CD4-positive, alpha-beta memory T cell (primary cell): ENCODE measurements at regions not wholly inside any gene's neighbourhood (a gene's known extent, or its start where the extent isn't known, plus 50 kb on each side); places are given as distances from the start of the nearest gene placed in this dataset.
A peak's percentile ranks its signal among the peaks of the same experiment; 100 is the strongest.

Experiments
- CTCF ChIA-PET: fragments of 350-600 bp; sonication (Branson Sonifier 250); formaldehyde crosslinking; loops from one replicate; lab custom pipeline; 2021; ENCODE audit warnings: inconsistent platforms; ENCODE audit not compliant: partially characterized antibody; lab: Charles Lee
- POLR2A ChIA-PET: fragments of 350-600 bp; sonication (Branson Sonifier 250); formaldehyde crosslinking; loops from one replicate; lab custom pipeline; 2021; ENCODE audit not compliant: partially characterized antibody; lab: Charles Lee
- DNase-seq, 5 donors: peaks; one replicate each; pipeline versions ENCODE4 v3.0.0 to v3.0.0-alpha.2; 2020 to 2022; ENCODE audit warnings: mixed read lengths in 1 of 5
- H3K27ac ChIP-seq: one replicate; pipeline ENCODE4 v1.7.0; 2013; ENCODE audit warnings: low read depth, low read length
- H3K27me3 ChIP-seq: 2 replicates; pipeline ENCODE4 v1.7.0; 2013; ENCODE audit warnings: mild to moderate bottlenecking, low read length, moderate library complexity; ENCODE audit not compliant: insufficient read depth
- H3K36me3 ChIP-seq: 2 replicates; pipeline ENCODE4 v1.7.0; 2013; ENCODE audit warnings: mild to moderate bottlenecking, low read length, moderate library complexity; ENCODE audit not compliant: insufficient read depth
- H3K4me1 ChIP-seq: 2 replicates; pipeline ENCODE4 v1.7.0; 2013; ENCODE audit warnings: mild to moderate bottlenecking, low read length, moderate library complexity; ENCODE audit not compliant: insufficient read depth
- H3K4me3 ChIP-seq, 2 donors: one replicate each; pipeline ENCODE4 v1.7.0; 2013; ENCODE audit warnings: low read length in 2 of 2, mild to moderate bottlenecking in 1 of 2
- H3K9me3 ChIP-seq, 2 donors: one replicate each; pipeline ENCODE4 v1.7.0; 2013; ENCODE audit warnings: low read length in 2 of 2, control low read depth in 1 of 2; ENCODE audit not compliant: control insufficient read depth in 1 of 2
- H3K27ac Mint-ChIP-seq, 7 donors: one replicate each; pipeline ENCODE4 v1.8.0; 2020 to 2021; ENCODE audit warnings: mixed read lengths in 7 of 7, mild to moderate bottlenecking in 6 of 7, inconsistent platforms in 3 of 7, moderate library complexity in 3 of 7
- H3K27me3 Mint-ChIP-seq, 2 donors: one replicate each; pipeline ENCODE4 v1.8.0; 2020 to 2021; ENCODE audit warnings: mixed read lengths in 2 of 2
- H3K36me3 Mint-ChIP-seq, 2 donors: one replicate each; pipeline ENCODE4 v1.8.0; 2020 to 2021; ENCODE audit warnings: mixed read lengths in 2 of 2, inconsistent platforms in 1 of 2, mild to moderate bottlenecking in 1 of 2
- H3K4me1 Mint-ChIP-seq, 4 donors: one replicate each; pipeline ENCODE4 v1.8.0; 2020 to 2021; ENCODE audit warnings: mixed read lengths in 4 of 4, mild to moderate bottlenecking in 1 of 4
- H3K4me3 Mint-ChIP-seq, 8 donors: one replicate each; pipeline ENCODE4 v1.8.0; 2020 to 2021; ENCODE audit warnings: mixed read lengths in 8 of 8, mild to moderate bottlenecking in 7 of 8, moderate library complexity in 6 of 8, inconsistent platforms in 3 of 8
- H3K9me3 Mint-ChIP-seq, 8 donors: one replicate each; pipeline ENCODE4 v1.8.0; 2020 to 2021; ENCODE audit warnings: mixed read lengths in 8 of 8, mild to moderate bottlenecking in 5 of 8, inconsistent platforms in 3 of 8, moderate library complexity in 1 of 8
- intact Hi-C: fragments of 100-400 bp; cut with micrococcal nuclease; formaldehyde crosslinking; loops from one replicate; pipeline ENCODE4 v1.15.1; 2023

- POLR2A ChIA-PET = no interaction called here
- H3K27me3 ChIP-seq = no peaks in the 10 kb centered on the region
- H3K4me1 Mint-ChIP-seq = no peaks in the 10 kb centered on the region
- H3K4me1 ChIP-seq = no peaks in the 10 kb centered on the region
- H3K27ac ChIP-seq = no peak overlapping the region
- peaks cover 0 to 25% (median 15%) of the 10 kb centered on the region in 8 donors for H3K9me3 Mint-ChIP-seq
- H3K27ac Mint-ChIP-seq = no peak overlapping the region
- intact Hi-C loops = no loop called here
- no peaks in the 10 kb centered on the region for H3K9me3 ChIP-seq
- no peaks in the 10 kb centered on the region for H3K36me3 Mint-ChIP-seq
- H3K4me3 Mint-ChIP-seq = no peak overlapping the region
- H3K36me3 ChIP-seq = no peaks in the 10 kb centered on the region
- H3K27me3 Mint-ChIP-seq = no peaks in the 10 kb centered on the region
- no peak overlapping the region for H3K4me3 ChIP-seq
- DNase-seq = no peak
- CTCF ChIA-PET = no interaction called here
Measured at GRCh38 chrX:8254401-8254800, 83.3 kb upstream of the VCX2 start.

DNA sequence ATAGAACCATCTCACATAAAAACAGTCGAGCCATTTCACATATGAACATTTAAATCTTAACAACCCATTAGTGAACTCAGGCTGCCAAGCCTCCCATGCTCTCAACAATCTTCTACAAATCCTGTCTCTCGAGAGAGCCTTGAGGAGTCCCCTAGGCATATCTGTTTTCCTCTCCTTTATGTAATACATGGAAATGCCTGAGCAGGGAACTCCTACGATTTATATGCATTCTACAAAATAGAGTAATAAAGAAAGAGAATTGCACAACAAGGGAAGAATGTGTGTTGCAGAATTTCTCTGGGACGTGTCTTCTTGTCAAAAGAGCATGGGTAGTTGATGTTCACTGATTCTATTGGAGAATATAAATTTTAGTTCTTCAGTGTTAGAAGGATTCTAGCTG is 101.8 kb upstream of the VCX2 start:
- no peak for DNase-seq
- Histone ChIP-seq H3K27me3 (no peaks in the 10 kb centered on the region), H3K36me3 (no peaks in the 10 kb centered on the region), H3K4me1 (no peaks in the 10 kb centered on the region), H3K9me3 (no peaks in the 10 kb centered on the region), H3K27ac (no peak overlapping the region), H3K4me3 (no peak overlapping the region)
- no peaks in the 10 kb centered on the region for H3K4me1 Mint-ChIP-seq
- H3K27ac Mint-ChIP-seq = no peak overlapping the region
- ChIA-PET CTCF (no interaction called here), POLR2A (no interaction called here)
- H3K9me3 Mint-ChIP-seq = peaks cover 2 to 51% (median 32%) of the 10 kb centered on the region in 8 donors
- H3K27me3 Mint-ChIP-seq = no peaks in the 10 kb centered on the region
- H3K4me3 Mint-ChIP-seq = no peak overlapping the region
- intact Hi-C loops = no loop called here
- H3K36me3 Mint-ChIP-seq = no peaks in the 10 kb centered on the region

DNA sequence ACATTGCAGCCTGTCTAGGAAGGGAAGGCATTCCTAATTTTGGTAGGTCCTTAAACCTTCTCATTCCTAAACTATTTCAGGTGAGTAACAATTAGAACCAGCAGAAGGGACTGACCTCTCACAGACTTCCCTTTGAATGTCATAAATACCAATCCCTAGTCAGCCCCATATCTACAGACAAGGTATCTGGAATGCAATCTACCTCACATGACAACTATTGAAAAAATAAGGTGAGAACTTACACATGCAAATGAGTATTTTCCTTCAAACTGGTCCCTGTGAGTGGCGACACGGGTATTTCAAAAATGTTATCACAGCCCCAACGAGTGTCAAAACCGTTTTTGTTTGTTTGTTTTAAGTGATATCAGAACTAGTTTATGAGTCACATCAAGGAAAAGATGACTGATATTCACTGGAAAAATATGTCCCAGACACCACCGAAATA is 102.4 kb upstream of the VCX2 start:
- DNase-seq = no peak
- Mint-ChIP-seq H3K4me1 (no peaks in the 10 kb centered on the region), H3K4me3 (no peak overlapping the region), H3K9me3 (peaks cover 0 to 47% (median 29%) of the 10 kb centered on the region in 8 donors), H3K27ac (no peak overlapping the region), H3K36me3 (no peaks in the 10 kb centered on the region), H3K27me3 (no peaks in the 10 kb centered on the region)
- Histone ChIP-seq H3K4me3 (no peak overlapping the region), H3K27ac (no peak overlapping the region), H3K27me3 (no peaks in the 10 kb centered on the region), H3K4me1 (no peaks in the 10 kb centered on the region), H3K9me3 (no peaks in the 10 kb centered on the region), H3K36me3 (no peaks in the 10 kb centered on the region)
- CTCF ChIA-PET = no interaction called here
- intact Hi-C loops = no loop called here
- POLR2A ChIA-PET = no interaction called here

DNA sequence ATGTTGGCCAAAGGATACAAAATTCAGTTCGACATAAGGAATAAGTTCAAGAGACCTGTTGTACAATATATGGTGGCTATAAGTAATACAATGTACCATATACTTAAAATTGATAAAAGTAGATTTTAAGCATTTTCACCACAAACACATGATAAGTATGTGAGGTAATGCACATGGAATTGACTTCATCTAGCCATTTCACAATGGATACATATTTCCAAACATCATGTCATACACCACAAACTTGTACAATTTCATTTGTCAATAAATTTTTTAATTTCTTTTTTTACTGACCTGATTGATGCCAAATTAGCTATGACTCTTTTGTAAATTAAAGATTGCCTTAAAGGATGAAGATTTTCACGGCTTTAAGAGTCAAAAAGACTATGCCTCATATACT is 103.1 kb upstream of the VCX2 start:
- no peak for DNase-seq
- Mint-ChIP-seq H3K36me3 (no peaks in the 10 kb centered on the region), H3K4me3 (no peak overlapping the region), H3K9me3 (peaks cover 0 to 45% (median 30%) of the 10 kb centered on the region in 8 donors), H3K27me3 (no peaks in the 10 kb centered on the region), H3K4me1 (no peaks in the 10 kb centered on the region), H3K27ac (no peak overlapping the region)
- H3K27ac ChIP-seq = no peak overlapping the region
- CTCF ChIA-PET = no interaction called here
- no peaks in the 10 kb centered on the region for H3K4me1 ChIP-seq
- POLR2A ChIA-PET = no interaction called here
- no peak overlapping the region for H3K4me3 ChIP-seq
- H3K9me3 ChIP-seq = no peaks in the 10 kb centered on the region
- H3K27me3 ChIP-seq = no peaks in the 10 kb centered on the region
- no peaks in the 10 kb centered on the region for H3K36me3 ChIP-seq
- intact Hi-C loops = no loop called here

DNA sequence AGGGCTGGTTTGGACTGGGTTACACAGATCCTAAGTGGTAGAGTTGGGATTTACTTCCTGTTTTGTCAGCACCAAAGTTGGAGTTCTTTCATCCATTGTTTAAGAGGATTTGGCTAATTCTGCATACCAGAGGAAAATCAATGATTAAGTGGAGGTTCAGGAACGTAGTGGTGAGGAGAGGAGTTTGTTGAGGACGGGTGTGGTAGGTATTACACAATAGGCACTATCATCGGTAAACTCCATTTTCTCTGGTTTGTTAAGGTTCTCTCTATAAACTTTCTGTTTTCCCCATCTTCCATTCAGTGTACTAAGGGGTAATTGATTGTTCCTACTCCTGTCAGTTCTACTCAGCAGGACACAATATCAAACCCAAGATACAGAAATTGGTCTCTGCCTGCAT is 107.5 kb upstream of the VCX2 start:
- Mint-ChIP-seq H3K36me3 (no peaks in the 10 kb centered on the region), H3K4me1 (no peaks in the 10 kb centered on the region), H3K4me3 (no peak overlapping the region), H3K27ac (peak overlapping the region in 1 of 7 donors; percentile 48), H3K9me3 (peaks cover 0 to 36% (median 17%) of the 10 kb centered on the region in 8 donors), H3K27me3 (no peaks in the 10 kb centered on the region)
- CTCF ChIA-PET = no interaction called here
- H3K4me1 ChIP-seq = no peaks in the 10 kb centered on the region
- H3K27ac ChIP-seq = no peak overlapping the region
- H3K9me3 ChIP-seq = no peaks in the 10 kb centered on the region
- intact Hi-C loops = no loop called here
- no peaks in the 10 kb centered on the region for H3K36me3 ChIP-seq
- POLR2A ChIA-PET = no interaction called here
- no peak overlapping the region for H3K4me3 ChIP-seq
- DNase-seq = no peak
- no peaks in the 10 kb centered on the region for H3K27me3 ChIP-seq

DNA sequence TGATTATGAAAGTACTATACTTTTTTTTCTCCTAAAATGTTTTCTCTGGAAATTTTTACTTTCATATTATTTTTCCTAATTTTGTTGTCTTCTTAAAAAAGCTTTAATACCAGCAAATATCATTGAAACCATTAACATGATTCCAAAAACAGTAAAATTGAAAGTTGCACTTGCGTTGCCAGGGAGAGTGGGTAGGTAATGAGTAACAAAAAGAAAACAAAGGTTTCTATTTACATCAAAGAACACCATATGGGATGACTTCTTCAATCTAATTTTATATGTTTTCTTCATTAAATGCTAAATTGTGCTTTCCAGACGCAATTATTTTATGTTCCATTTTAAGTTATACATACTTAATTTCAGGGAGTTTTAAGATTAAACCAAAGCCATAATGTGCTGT is 108.3 kb upstream of the VCX2 start:
- H3K4me3 Mint-ChIP-seq = no peak overlapping the region
- H3K4me1 Mint-ChIP-seq = no peaks in the 10 kb centered on the region
- DNase-seq = no peak
- H3K36me3 ChIP-seq = no peaks in the 10 kb centered on the region
- H3K9me3 Mint-ChIP-seq = peaks cover 0 to 34% (median 19%) of the 10 kb centered on the region in 8 donors
- no peaks in the 10 kb centered on the region for H3K27me3 ChIP-seq
- H3K4me1 ChIP-seq = no peaks in the 10 kb centered on the region
- H3K27ac Mint-ChIP-seq = no peak overlapping the region
- H3K36me3 Mint-ChIP-seq = no peaks in the 10 kb centered on the region
- ChIA-PET CTCF (no interaction called here), POLR2A (no interaction called here)
- H3K4me3 ChIP-seq = no peak overlapping the region
- no peaks in the 10 kb centered on the region for H3K27me3 Mint-ChIP-seq
- no peak overlapping the region for H3K27ac ChIP-seq
- H3K9me3 ChIP-seq = no peaks in the 10 kb centered on the region
- intact Hi-C loops = no loop called here

DNA sequence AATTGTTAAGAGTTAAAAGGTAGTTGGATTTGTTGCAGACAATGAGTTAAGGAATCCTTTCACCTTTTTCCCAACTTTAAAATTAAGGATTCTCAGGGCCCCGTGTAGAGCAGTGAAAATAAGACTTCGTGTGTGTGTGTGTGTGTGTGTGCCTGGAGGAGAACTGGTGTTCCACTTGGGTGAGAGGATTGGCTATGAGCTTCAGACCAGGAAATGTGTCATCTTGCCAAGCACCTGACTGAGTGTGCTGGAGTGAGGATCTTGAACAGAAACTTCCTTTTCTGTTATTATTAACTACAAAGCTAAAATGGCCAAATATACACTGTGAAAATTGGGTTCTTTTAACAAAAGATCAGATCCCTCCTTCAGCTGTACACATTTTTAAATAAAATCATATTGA is 113.1 kb upstream of the VCX2 start:
- no peak for DNase-seq
- Histone ChIP-seq H3K36me3 (no peaks in the 10 kb centered on the region), H3K27me3 (no peaks in the 10 kb centered on the region), H3K4me3 (no peak overlapping the region), H3K4me1 (no peaks in the 10 kb centered on the region), H3K27ac (no peak overlapping the region), H3K9me3 (no peaks in the 10 kb centered on the region)
- Mint-ChIP-seq H3K27ac (no peak overlapping the region), H3K36me3 (no peaks in the 10 kb centered on the region), H3K4me1 (no peaks in the 10 kb centered on the region), H3K4me3 (no peak overlapping the region), H3K27me3 (no peaks in the 10 kb centered on the region), H3K9me3 (peaks cover 0 to 29% (median 15%) of the 10 kb centered on the region in 8 donors)
- POLR2A ChIA-PET = no interaction called here
- intact Hi-C loops = no loop called here
- CTCF ChIA-PET = no interaction called here

DNA sequence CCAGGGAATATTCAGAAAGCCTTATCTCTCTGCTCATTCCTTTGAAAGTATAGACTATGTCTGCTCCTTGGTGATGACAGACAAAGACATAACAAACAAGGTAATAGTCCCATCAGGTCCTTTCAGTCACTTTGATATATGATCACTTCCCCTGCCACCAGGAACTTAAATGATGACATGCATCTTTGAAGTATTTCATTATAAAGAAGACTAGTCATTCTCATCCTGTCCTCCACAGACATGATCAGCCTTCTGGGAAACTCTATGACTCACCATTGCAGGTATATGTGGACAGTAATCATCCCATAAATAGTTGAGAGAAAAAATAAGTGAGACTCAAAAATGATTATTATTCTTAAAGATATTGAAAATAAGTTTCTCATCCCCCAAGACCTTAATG is 117.5 kb upstream of the VCX2 start:
- Mint-ChIP-seq H3K4me1 (no peaks in the 10 kb centered on the region), H3K4me3 (no peak overlapping the region), H3K27ac (no peak overlapping the region), H3K36me3 (no peaks in the 10 kb centered on the region), H3K27me3 (no peaks in the 10 kb centered on the region), H3K9me3 (peaks cover 0 to 52% (median 32%) of the 10 kb centered on the region in 8 donors)
- DNase-seq = no peak
- H3K9me3 ChIP-seq = no peaks in the 10 kb centered on the region
- H3K36me3 ChIP-seq = no peaks in the 10 kb centered on the region
- intact Hi-C loops = no loop called here
- CTCF ChIA-PET = no interaction called here
- POLR2A ChIA-PET = no interaction called here
- H3K4me1 ChIP-seq = no peaks in the 10 kb centered on the region
- H3K27ac ChIP-seq = no peak overlapping the region
- no peaks in the 10 kb centered on the region for H3K27me3 ChIP-seq
- H3K4me3 ChIP-seq = no peak overlapping the region
